ENCODE measurements at regions not wholly inside any gene's neighbourhood (a gene's known extent, or its start where the extent isn't known, plus 50 kb on each side); places are given as distances from the start of the nearest gene placed in this dataset.

GRCh38 chr7:94250124-94250523 is 144.6 kb upstream of the COL1A2 start:
- Histone ChIP-seq H3K4me2 (ENCODE audit: insufficient read depth, low read length, poor library complexity, severe bottlenecking) (no peak overlapping the region), H2BK120ac (ENCODE audit: low read depth, low read length) (no peak overlapping the region), H3K18ac (ENCODE audit: low read length) (no peak overlapping the region), H3K79me1 (ENCODE audit: low read depth, low read length) (no peaks in the 10 kb centered on the region), H3K9me3 (replicated peaks in 1 of 2; ENCODE audit: control insufficient read depth in 2 of 2, insufficient read depth in 1 of 2, low read depth in 1 of 2, low read length in 2 of 2) (no peaks in the 10 kb centered on the region), H3K27ac (replicated peaks; ENCODE audit: low read length) (no peak overlapping the region), H2BK15ac (ENCODE audit: low read length) (no peak overlapping the region), H3K27me3 (ENCODE audit: control insufficient read depth in 3 of 3, insufficient read depth in 3 of 3, low read depth in 1 of 3, low read length in 3 of 3) (no peaks in the 10 kb centered on the region), H2AK5ac (ENCODE audit: low read depth, low read length) (no peak overlapping the region), H2BK5ac (ENCODE audit: low read length) (no peak overlapping the region), H3K14ac (ENCODE audit: low read length) (no peak overlapping the region), H4K8ac (ENCODE audit: low read depth, low read length) (no peak overlapping the region), H3K4me1 (ENCODE audit: control insufficient read depth in 2 of 2, insufficient read depth in 1 of 2, low read depth in 1 of 2, low read length in 2 of 2) (peaks cover 2 to 13% of the 10 kb centered on the region in 2 donors), H3K4me3 (ENCODE audit: low read length in 2 of 2) (no peak overlapping the region), H3K23ac (ENCODE audit: low read depth, low read length, poor library complexity) (no peak overlapping the region), H2AFZ (ENCODE audit: low read length) (no peak overlapping the region), H3K9ac (ENCODE audit: low read depth, low read length, poor library complexity) (no peak overlapping the region), H4K91ac (ENCODE audit: low read depth, low read length, poor library complexity) (no peak overlapping the region), H2BK12ac (ENCODE audit: low read length) (no peak overlapping the region), H3K4ac (ENCODE audit: low read length) (no peak overlapping the region), H3K36me3 (replicated peaks in 1 of 2; ENCODE audit: control insufficient read depth in 2 of 2, insufficient read depth in 2 of 2, low read length in 2 of 2) (no peaks in the 10 kb centered on the region)
- DNase-seq (ENCODE audit: low spot score), result no peak
- no CpG with 5 or more reads among the region's 2 CpGs for WGBS, 2 donors (ENCODE audit: extremely low coverage in 2 of 2, insufficient read length in 2 of 2, insufficient replicate concordance in 1 of 2)

- Histone ChIP-seq H3K4me2 (ENCODE audit: insufficient read depth, low read length, poor library complexity, severe bottlenecking) (no peak overlapping the region), H3K23ac (ENCODE audit: low read depth, low read length, poor library complexity) (no peak overlapping the region), H4K8ac (ENCODE audit: low read depth, low read length) (no peak overlapping the region), H4K91ac (ENCODE audit: low read depth, low read length, poor library complexity) (no peak overlapping the region), H3K4me1 (ENCODE audit: control insufficient read depth in 2 of 2, insufficient read depth in 1 of 2, low read depth in 1 of 2, low read length in 2 of 2) (peaks cover 2 to 13% of the 10 kb centered on the region in 2 donors), H3K4me3 (ENCODE audit: low read length in 2 of 2) (no peak overlapping the region), H2AFZ (ENCODE audit: low read length) (no peak overlapping the region), H3K79me1 (ENCODE audit: low read depth, low read length) (no peaks in the 10 kb centered on the region), H3K27me3 (ENCODE audit: control insufficient read depth in 3 of 3, insufficient read depth in 3 of 3, low read depth in 1 of 3, low read length in 3 of 3) (no peaks in the 10 kb centered on the region), H3K18ac (ENCODE audit: low read length) (no peak overlapping the region), H2BK5ac (ENCODE audit: low read length) (no peak overlapping the region), H3K9me3 (replicated peaks in 1 of 2; ENCODE audit: control insufficient read depth in 2 of 2, insufficient read depth in 1 of 2, low read depth in 1 of 2, low read length in 2 of 2) (no peaks in the 10 kb centered on the region), H3K4ac (ENCODE audit: low read length) (no peak overlapping the region), H3K14ac (ENCODE audit: low read length) (no peak overlapping the region), H2BK120ac (ENCODE audit: low read depth, low read length) (no peak overlapping the region), H2BK12ac (ENCODE audit: low read length) (no peak overlapping the region), H3K9ac (ENCODE audit: low read depth, low read length, poor library complexity) (no peak overlapping the region), H3K27ac (replicated peaks; ENCODE audit: low read length) (no peak overlapping the region), H2BK15ac (ENCODE audit: low read length) (no peak overlapping the region), H2AK5ac (ENCODE audit: low read depth, low read length) (no peak overlapping the region), H3K36me3 (replicated peaks in 1 of 2; ENCODE audit: control insufficient read depth in 2 of 2, insufficient read depth in 2 of 2, low read length in 2 of 2) (no peaks in the 10 kb centered on the region)
- no CpG with 5 or more reads among the region's 1 CpG for WGBS, 2 donors (ENCODE audit: extremely low coverage in 2 of 2, insufficient read length in 2 of 2, insufficient replicate concordance in 1 of 2)
- no peak for DNase-seq (ENCODE audit: low spot score)
These were observed 143.7 kb upstream of the COL1A2 start for GRCh38 chr7:94250987-94251386.

- no peak overlapping the region for H3K14ac ChIP-seq (ENCODE audit: low read length)
- no peaks in the 10 kb centered on the region for H3K27me3 ChIP-seq (ENCODE audit: control insufficient read depth in 3 of 3, insufficient read depth in 3 of 3, low read depth in 1 of 3, low read length in 3 of 3)
- H3K27ac ChIP-seq (replicated peaks; ENCODE audit: low read length), result no peak overlapping the region
- no peak overlapping the region for H4K8ac ChIP-seq (ENCODE audit: low read depth, low read length)
- peaks cover 0 to 6% of the 10 kb centered on the region in 2 donors for H3K4me1 ChIP-seq (ENCODE audit: control insufficient read depth in 2 of 2, insufficient read depth in 1 of 2, low read depth in 1 of 2, low read length in 2 of 2)
- H3K4ac ChIP-seq (ENCODE audit: low read length), result no peak overlapping the region
- no peaks in the 10 kb centered on the region for H3K9me3 ChIP-seq (replicated peaks in 1 of 2; ENCODE audit: control insufficient read depth in 2 of 2, insufficient read depth in 1 of 2, low read depth in 1 of 2, low read length in 2 of 2)
- no peaks in the 10 kb centered on the region for H3K79me1 ChIP-seq (ENCODE audit: low read depth, low read length)
- no peak overlapping the region for H4K91ac ChIP-seq (ENCODE audit: low read depth, low read length, poor library complexity)
- H3K36me3 ChIP-seq (replicated peaks in 1 of 2; ENCODE audit: control insufficient read depth in 2 of 2, insufficient read depth in 2 of 2, low read length in 2 of 2), result no peaks in the 10 kb centered on the region
- no peak overlapping the region for H3K18ac ChIP-seq (ENCODE audit: low read length)
- H2BK5ac ChIP-seq (ENCODE audit: low read length), result no peak overlapping the region
- no peak overlapping the region for H3K4me2 ChIP-seq (ENCODE audit: insufficient read depth, low read length, poor library complexity, severe bottlenecking)
- DNase-seq (ENCODE audit: low spot score), result no peak
- no peak overlapping the region for H2BK12ac ChIP-seq (ENCODE audit: low read length)
- no peak overlapping the region for H3K4me3 ChIP-seq (ENCODE audit: low read length in 2 of 2)
- no peak overlapping the region for H3K23ac ChIP-seq (ENCODE audit: low read depth, low read length, poor library complexity)
- no peak overlapping the region for H2BK120ac ChIP-seq (ENCODE audit: low read depth, low read length)
- H2AK5ac ChIP-seq (ENCODE audit: low read depth, low read length), result no peak overlapping the region
- H2AFZ ChIP-seq (ENCODE audit: low read length), result no peak overlapping the region
- no CpG with 5 or more reads among the region's 1 CpG for WGBS, 2 donors (ENCODE audit: extremely low coverage in 2 of 2, insufficient read length in 2 of 2, insufficient replicate concordance in 1 of 2)
- H2BK15ac ChIP-seq (ENCODE audit: low read length), result no peak overlapping the region
- H3K9ac ChIP-seq (ENCODE audit: low read depth, low read length, poor library complexity), result no peak overlapping the region
These were observed 142.6 kb upstream of the COL1A2 start for GRCh38 chr7:94252124-94252523.

- Histone ChIP-seq H3K14ac (ENCODE audit: low read length) (no peak overlapping the region), H3K18ac (ENCODE audit: low read length) (no peak overlapping the region), H3K9ac (ENCODE audit: low read depth, low read length, poor library complexity) (no peak overlapping the region), H3K36me3 (replicated peaks in 1 of 2; ENCODE audit: control insufficient read depth in 2 of 2, insufficient read depth in 2 of 2, low read length in 2 of 2) (no peaks in the 10 kb centered on the region), H3K4me2 (ENCODE audit: insufficient read depth, low read length, poor library complexity, severe bottlenecking) (no peak overlapping the region), H2AFZ (ENCODE audit: low read length) (no peak overlapping the region), H3K4ac (ENCODE audit: low read length) (no peak overlapping the region), H2BK5ac (ENCODE audit: low read length) (no peak overlapping the region), H2BK12ac (ENCODE audit: low read length) (no peak overlapping the region), H4K91ac (ENCODE audit: low read depth, low read length, poor library complexity) (no peak overlapping the region), H2BK120ac (ENCODE audit: low read depth, low read length) (no peak overlapping the region), H4K8ac (ENCODE audit: low read depth, low read length) (no peak overlapping the region), H3K79me1 (ENCODE audit: low read depth, low read length) (no peaks in the 10 kb centered on the region), H3K27me3 (ENCODE audit: control insufficient read depth in 3 of 3, insufficient read depth in 3 of 3, low read depth in 1 of 3, low read length in 3 of 3) (no peaks in the 10 kb centered on the region), H3K23ac (ENCODE audit: low read depth, low read length, poor library complexity) (no peak overlapping the region), H3K27ac (replicated peaks; ENCODE audit: low read length) (no peak overlapping the region), H3K4me3 (ENCODE audit: low read length in 2 of 2) (no peak overlapping the region), H2AK5ac (ENCODE audit: low read depth, low read length) (no peak overlapping the region), H3K9me3 (replicated peaks in 1 of 2; ENCODE audit: control insufficient read depth in 2 of 2, insufficient read depth in 1 of 2, low read depth in 1 of 2, low read length in 2 of 2) (no peaks in the 10 kb centered on the region), H3K4me1 (ENCODE audit: control insufficient read depth in 2 of 2, insufficient read depth in 1 of 2, low read depth in 1 of 2, low read length in 2 of 2) (no peaks in the 10 kb centered on the region), H2BK15ac (ENCODE audit: low read length) (no peak overlapping the region)
- no peak for DNase-seq (ENCODE audit: low spot score)
These were observed 141.7 kb upstream of the COL1A2 start for GRCh38 chr7:94252971-94253370.

Measured in neuronal stem cell (in vitro differentiated cells).